HCT116 (cell line): ENCODE measurements at regions not wholly inside any gene's neighbourhood (a gene's known extent, or its start where the extent isn't known, plus 50 kb on each side); places are given as distances from the start of the nearest gene placed in this dataset.

ENCODE experiments used
- ATAC-seq: fragments of 200-7000 bp; cut with Tn5 transposase; 2 replicates; pipeline ENCODE4 v1.9.1; 2020; ENCODE audit warnings: mild to moderate bottlenecking, moderate library complexity
- BruUV-seq: library from RNA; stranded (reverse); fragments of 400-500 nt; replicated peaks from 2 replicates; lab custom pipeline; 2021; lab: Mats Ljungman, UMichigan
- CTCF ChIA-PET: fragments of 300-600 bp; sonication (Branson Sonifier 250); formaldehyde crosslinking; loops from one replicate; lab custom pipeline; 2021; ENCODE audit warnings: antibody characterized with exemption; lab: Charles Lee
- POLR2A ChIA-PET: fragments of 300-600, 350-600 bp; sonication (Branson Sonifier 250); formaldehyde crosslinking; loops from one replicate; lab custom pipeline; 2021; ENCODE audit warnings: antibody characterized with exemption; lab: Charles Lee
- RAD21 ChIA-PET, 2 experiments: fragments of 300-600 bp; sonication (Branson Sonifier 250); formaldehyde crosslinking; loops; one replicate each; lab custom pipeline; 2023; ENCODE audit warnings: low total read pairs in 2 of 2; ENCODE audit not compliant: uncharacterized antibody in 2 of 2, unreplicated experiment in 2 of 2, low non-redundant PET in 1 of 2; lab: Charles Lee
- DNase-seq: peaks from one replicate; pipeline ENCODE4 v3.0.0-alpha.2; 2010; ENCODE audit warnings: low read depth, low spot score
- H2AFZ ChIP-seq: fragments of 200-600 bp; shearing (Covaris generic), sonication (generic); 2 replicates; pipeline ENCODE4 v1.6.1; 2017; ENCODE audit warnings: low read depth, mixed run types, mixed read lengths, antibody characterized with exemption, low read length; ENCODE audit not compliant: poor library complexity, severe bottlenecking
- H3K27ac ChIP-seq: 2 replicates; pipeline ENCODE4 v1.5.1; 2012; ENCODE audit warnings: low read depth, low read length
- H3K27me3 ChIP-seq: fragments of 200-600 bp; sonication (generic); 2 replicates; pipeline ENCODE4 v1.6.1; 2016; ENCODE audit warnings: mixed run types, low read length, mixed read lengths; ENCODE audit not compliant: insufficient read depth
- H3K36me3 ChIP-seq, 2 experiments: fragments of 200-500 bp in 1 of 2; fragments of 200-600 bp in 1 of 2; sonication (Bioruptor generic) in 1 of 2; sonication (generic) in 1 of 2; 2 replicates each; pipeline versions ENCODE4 v1.5.1 to v1.6.1; 2014 to 2016; ENCODE audit warnings: low read length in 2 of 2, inconsistent platforms in 1 of 2, mixed read lengths in 1 of 2, mixed run types in 1 of 2; ENCODE audit not compliant: insufficient read depth in 2 of 2, control insufficient read depth in 1 of 2
- H3K4me1 ChIP-seq, 2 experiments: fragments of 200-600 bp in 1 of 2; sonication (generic) in 1 of 2; 2 replicates each; pipeline versions ENCODE4 v1.5.1 to v1.6.1; 2012 to 2017; ENCODE audit warnings: low read length in 2 of 2, inconsistent platforms in 1 of 2, mild to moderate bottlenecking in 1 of 2, mixed read lengths in 1 of 2, mixed run types in 1 of 2, moderate library complexity in 1 of 2; ENCODE audit not compliant: insufficient read depth in 2 of 2, control insufficient read depth in 1 of 2
- H3K4me2 ChIP-seq: fragments of 200-600 bp; sonication (generic); 2 replicates; pipeline ENCODE4 v1.6.1; 2017; ENCODE audit warnings: mixed run types, low read length, mixed read lengths
- H3K4me3 ChIP-seq, 2 experiments: fragments of 200-600 bp in 1 of 2; sonication (generic) in 1 of 2; replicated peaks in 1 of 2; 2 replicates each; pipeline ENCODE4 v1.5.1; 2011 to 2016; ENCODE audit warnings: low read length in 2 of 2, control low read depth in 1 of 2, low read depth in 1 of 2, mild to moderate bottlenecking in 1 of 2, mixed read lengths in 1 of 2, mixed run types in 1 of 2
- H3K79me2 ChIP-seq: fragments of 200-600 bp; sonication (generic); 2 replicates; pipeline ENCODE4 v1.6.1; 2017; ENCODE audit warnings: mild to moderate bottlenecking, mixed run types, low read length, moderate library complexity, mixed read lengths; ENCODE audit not compliant: insufficient read depth
- H3K9ac ChIP-seq: fragments of 200-600 bp; sonication (generic); 2 replicates; pipeline ENCODE4 v1.6.1; 2016; ENCODE audit warnings: low read length, mixed read lengths
- H3K9me2 ChIP-seq: fragments of 200-600 bp; sonication (generic), shearing (Covaris generic); 2 replicates; pipeline ENCODE4 v1.6.1; 2017; ENCODE audit warnings: mixed run types, mild to moderate bottlenecking, moderate library complexity; ENCODE audit not compliant: insufficient read depth
- H3K9me3 ChIP-seq, 2 experiments: fragments of 200-500 bp in 1 of 2; fragments of 200-600 bp in 1 of 2; sonication (Bioruptor generic) in 1 of 2; sonication (generic) in 1 of 2; 2 replicates each; pipeline ENCODE4 v1.6.1; 2014 to 2017; ENCODE audit warnings: low read length in 2 of 2, mixed read lengths in 2 of 2, inconsistent platforms in 1 of 2, low read depth in 1 of 2, mild to moderate bottlenecking in 1 of 2, mixed run types in 1 of 2, moderate library complexity in 1 of 2; ENCODE audit not compliant: control insufficient read depth in 1 of 2, insufficient read depth in 1 of 2
- H4K20me1 ChIP-seq: fragments of 200-600 bp; sonication (generic), shearing (Covaris generic); 2 replicates; pipeline ENCODE4 v1.6.1; 2017; ENCODE audit warnings: mixed run types, mild to moderate bottlenecking, moderate library complexity; ENCODE audit not compliant: insufficient read depth
- ATF3 ChIP-seq: IDR thresholded peaks from 2 replicates; pipeline ENCODE4 v1.6.1; 2012
- EGR1 ChIP-seq: IDR thresholded peaks from 2 replicates; pipeline ENCODE4 v1.6.1; 2012; ENCODE audit warnings: low read depth
- JUND ChIP-seq: IDR thresholded peaks from 2 replicates; pipeline ENCODE4 v1.6.1; 2012
- POLR2A ChIP-seq: IDR thresholded peaks from 2 replicates; pipeline ENCODE4 v1.7.0; 2011; ENCODE audit warnings: borderline replicate concordance; ENCODE audit not compliant: insufficient read depth, insufficient read length; ENCODE audit errors: extremely low read depth
- POLR2AphosphoS5 ChIP-seq: IDR thresholded peaks from 2 replicates; pipeline ENCODE4 v1.6.1; 2011; ENCODE audit warnings: mild to moderate bottlenecking, low read depth, low read length, moderate library complexity
- SRF ChIP-seq: IDR thresholded peaks from 2 replicates; pipeline ENCODE4 v1.6.1; 2012; ENCODE audit warnings: low read depth
- ZFX ChIP-seq: fragments of 450-650 bp; IDR thresholded peaks from 2 replicates; pipeline ENCODE4 v1.6.1; 2017
- intact Hi-C: fragments of 100-400 bp; cut with micrococcal nuclease; formaldehyde crosslinking; loops from 2 replicates; pipeline ENCODE4 v1.10.0; 2022

- ChIA-PET CTCF (no interaction called here), RAD21 (no interaction called here), POLR2A (no interaction called here)
- no peak overlapping the region for H3K27ac ChIP-seq
- H3K4me2 ChIP-seq, result no peak overlapping the region
- no peak overlapping the region for H3K4me3 ChIP-seq
- H3K9me2 ChIP-seq, result no peaks in the 10 kb centered on the region
- no peaks in the 10 kb centered on the region for H3K36me3 ChIP-seq
- H4K20me1 ChIP-seq, result no peaks in the 10 kb centered on the region
- TF ChIP-seq POLR2A (no peak), EGR1 (no peak), SRF (no peak), ZFX (no peak), POLR2AphosphoS5 (no peak), JUND (no peak)
- intact Hi-C loops, result no loop called here
- no peaks in the 10 kb centered on the region for H3K79me2 ChIP-seq
- BruUV-seq, result no TSS peak
- H3K9ac ChIP-seq, result no peak overlapping the region
- no peaks in the 10 kb centered on the region for H3K27me3 ChIP-seq
- H3K4me1 ChIP-seq, result no peaks in the 10 kb centered on the region
- no peak for DNase-seq
- H2AFZ ChIP-seq, result no peak overlapping the region
- H3K9me3 ChIP-seq, result no peaks in the 10 kb centered on the region
- no peak for ATAC-seq
Observed at GRCh38 chr4:75110061-75110460, 177.1 kb downstream of the PARM1 start.

- no peak for DNase-seq
- ChIA-PET CTCF (no interaction called here), POLR2A (no interaction called here)
Observed at GRCh38 chr4:75107755-75108612, 175.1 kb downstream of the PARM1 start.

More at GRCh38 chr4:75107755-75108612, 175.1 kb downstream of the PARM1 start:
- H3K79me2 ChIP-seq, result no peaks in the 10 kb centered on the region
- no TSS peak for BruUV-seq
- no peak overlapping the region for H2AFZ ChIP-seq
- H3K4me2 ChIP-seq, result no peak overlapping the region
- ATAC-seq, result no peak
- no peaks in the 10 kb centered on the region for H3K9me3 ChIP-seq
- intact Hi-C loops, result no loop called here
- no peaks in the 10 kb centered on the region for H3K27me3 ChIP-seq
- H3K27ac ChIP-seq, result no peak overlapping the region
- H3K36me3 ChIP-seq, result no peaks in the 10 kb centered on the region
- no peaks in the 10 kb centered on the region for H3K9me2 ChIP-seq
- no peaks in the 10 kb centered on the region for H4K20me1 ChIP-seq
- no peak for TF ChIP-seq ATF3
- TF ChIP-seq, all 23 proteins: peak for 0
- H3K4me1 ChIP-seq, result no peaks in the 10 kb centered on the region
- no peak overlapping the region for H3K4me3 ChIP-seq
- H3K9ac ChIP-seq, result no peak overlapping the region
- RAD21 ChIA-PET, result no interaction called here
